Dermis microvascular lymphatic vessel endothelial cell (primary cell): ENCODE measurements at regions not wholly inside any gene's neighbourhood (a gene's known extent, or its start where the extent isn't known, plus 50 kb on each side); places are given as distances from the start of the nearest gene placed in this dataset.
"Not testable (repeated sequence)": the region's sequence is repeated elsewhere in the genome, so short reads cannot be mapped to it uniquely, and the experiment has no call there.

ENCODE experiments used
- DNase-seq, 2 donors: peaks; one replicate each; pipeline versions ENCODE4 v3.0.0 to v3.0.0-alpha.2; 2010; ENCODE audit warnings: low read depth in 2 of 2

DNA sequence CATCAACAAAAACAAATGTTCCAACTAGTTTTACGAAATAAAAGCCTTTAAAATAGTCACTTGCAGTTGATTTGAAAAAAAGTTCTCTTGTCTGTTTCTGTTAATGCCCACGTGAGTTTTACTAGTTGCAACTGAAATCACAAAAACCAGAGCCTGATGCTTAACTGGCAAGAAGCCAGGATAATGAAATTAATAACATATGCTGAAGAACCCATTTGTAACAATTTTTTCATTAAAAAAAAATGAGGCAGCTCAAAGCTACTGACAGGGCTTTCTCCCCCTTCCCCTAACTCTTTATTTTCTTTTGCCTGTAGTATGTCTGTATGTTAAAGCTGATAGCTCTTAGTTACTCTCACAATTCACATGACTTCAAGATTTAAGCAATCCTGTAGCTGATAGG, 132.7 kb upstream of the EYA4 start:
- no peak for DNase-seq

DNA sequence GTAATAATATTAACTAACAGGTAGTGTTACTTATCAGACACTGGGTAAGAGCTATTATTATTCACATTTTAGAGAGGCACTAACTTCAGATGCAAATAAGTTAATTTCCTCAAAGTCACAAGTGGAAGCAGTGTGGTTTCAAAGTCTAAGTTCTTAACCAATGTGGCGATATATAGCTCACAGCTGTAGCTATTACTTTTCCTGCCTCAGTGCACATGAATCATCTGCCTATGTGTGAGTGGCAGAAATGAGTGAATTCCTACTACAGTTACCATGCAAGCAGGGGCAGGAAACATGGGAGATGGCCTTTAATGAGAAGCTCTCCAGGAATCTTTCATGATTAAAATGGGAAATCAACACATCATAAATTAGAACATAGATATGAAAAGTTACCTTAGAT, 126.2 kb upstream of the EYA4 start:
- DNase-seq = no peak

DNA sequence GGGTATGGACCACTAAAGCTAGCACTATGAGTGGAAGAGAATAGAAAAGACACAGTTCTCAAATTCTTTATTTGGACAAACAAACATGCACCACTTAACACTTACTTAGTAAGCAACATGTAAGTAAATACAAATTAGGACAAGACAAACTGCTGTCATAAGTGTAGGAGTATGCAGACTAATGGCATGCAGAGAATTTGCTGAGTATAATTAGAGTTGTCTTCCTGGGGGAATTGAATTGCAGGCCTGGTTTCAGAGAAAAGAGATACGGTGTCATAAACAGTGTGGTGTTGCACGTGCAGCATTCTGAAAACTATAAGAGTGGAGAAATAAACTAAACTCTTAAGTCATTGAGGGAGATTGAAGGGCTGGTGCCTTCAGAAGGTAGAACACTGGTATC, 125.2 kb upstream of the EYA4 start:
- DNase-seq = no peak

DNA sequence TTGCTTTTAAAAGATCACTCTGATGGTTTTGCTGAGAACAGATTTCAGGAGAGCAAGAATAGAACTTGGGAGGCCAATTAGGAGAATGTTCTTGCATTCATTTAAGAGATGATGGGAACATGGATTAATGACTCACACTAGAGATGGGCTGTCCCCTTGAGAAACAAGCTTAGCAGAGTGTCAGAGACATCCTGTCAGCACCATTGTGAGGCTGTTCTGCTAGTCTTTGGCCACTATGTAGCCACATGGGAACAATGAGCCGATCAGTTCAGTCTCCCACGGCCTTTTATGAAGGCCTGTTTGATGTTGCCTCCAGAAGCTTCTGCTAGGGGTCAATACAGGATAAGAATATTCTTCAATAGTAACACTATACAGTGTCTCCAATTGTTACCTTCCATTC, 113.0 kb upstream of the EYA4 start:
- no peak for DNase-seq

DNA sequence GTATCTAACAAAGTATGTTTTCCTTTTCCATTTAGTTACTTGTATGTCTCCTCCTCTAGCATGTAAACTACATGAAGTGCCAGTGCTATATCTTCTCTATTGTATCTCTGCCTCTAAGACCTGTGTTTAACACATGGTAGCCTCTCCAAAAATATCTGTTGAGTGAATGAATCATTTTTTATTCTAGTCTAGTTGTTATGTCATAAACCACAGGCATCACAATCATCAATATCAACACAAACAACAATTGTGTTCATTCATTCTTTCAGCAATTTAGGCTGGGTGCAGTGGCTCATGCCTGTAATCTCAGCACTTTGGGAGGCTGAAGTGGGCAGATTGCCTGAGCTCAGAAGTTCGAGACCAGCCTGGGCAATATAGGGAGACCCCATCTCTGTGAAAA, 111.6 kb upstream of the EYA4 start:
- no peak for DNase-seq

DNA sequence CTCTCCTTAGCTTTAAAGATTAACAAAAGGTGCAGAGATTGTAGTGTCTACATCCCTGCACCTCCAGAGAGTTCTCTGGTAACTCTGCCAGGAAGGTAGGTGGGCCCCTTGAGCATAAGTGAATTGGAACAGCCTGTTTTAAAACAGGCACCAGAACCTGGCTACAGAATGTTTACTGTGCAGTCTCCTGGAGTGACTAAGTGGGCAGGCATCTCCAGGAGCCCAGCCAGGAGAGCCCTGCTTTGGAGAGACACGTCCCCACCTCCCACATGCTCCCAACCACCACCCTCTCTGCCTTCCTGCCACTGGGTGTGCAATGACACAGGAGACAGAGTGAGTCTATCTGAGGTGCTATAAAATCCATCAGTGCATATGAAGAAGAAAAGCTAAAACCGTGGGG, 110.3 kb upstream of the EYA4 start:
- no peak for DNase-seq

DNA sequence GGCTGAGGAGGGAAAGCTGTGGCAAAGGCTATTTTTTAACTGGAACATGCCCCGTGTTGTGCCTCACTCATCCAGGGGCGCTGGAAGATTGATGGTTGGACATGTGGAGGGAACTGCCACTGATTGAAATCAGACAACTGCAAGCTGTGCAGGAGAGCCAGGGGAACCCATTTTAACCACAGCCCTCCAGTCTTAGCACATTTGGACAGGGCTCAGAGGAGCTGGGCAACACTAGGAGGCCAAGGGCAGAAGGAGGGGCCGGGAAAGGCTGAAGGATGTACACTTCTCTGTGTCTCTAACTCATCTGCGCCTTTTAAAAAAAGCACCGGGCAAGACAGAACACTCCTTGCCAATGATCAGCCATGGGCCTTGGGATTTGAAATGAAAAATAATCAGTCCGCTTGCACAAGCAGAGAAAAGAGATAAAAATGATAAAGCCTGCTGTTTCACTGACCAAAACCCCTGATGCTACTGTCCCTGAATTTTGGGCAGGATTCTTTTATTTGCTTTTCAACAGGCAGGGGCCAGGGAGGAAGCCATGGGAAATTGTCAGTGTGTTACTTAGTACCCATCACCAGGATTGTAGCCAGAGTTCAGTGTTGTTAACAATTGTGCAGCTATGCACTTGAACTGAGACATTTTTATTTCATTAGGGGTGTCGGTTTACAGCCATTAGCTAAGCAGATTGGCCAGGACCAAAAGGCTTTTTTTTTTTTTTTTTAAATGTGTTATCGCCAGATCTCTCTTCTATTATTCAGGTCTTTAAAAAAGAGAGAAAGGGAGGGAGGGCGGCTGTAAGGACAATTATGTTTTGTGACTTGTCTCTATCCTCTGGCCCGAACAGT, 109.3 kb upstream of the EYA4 start:
- no peak for DNase-seq

DNA sequence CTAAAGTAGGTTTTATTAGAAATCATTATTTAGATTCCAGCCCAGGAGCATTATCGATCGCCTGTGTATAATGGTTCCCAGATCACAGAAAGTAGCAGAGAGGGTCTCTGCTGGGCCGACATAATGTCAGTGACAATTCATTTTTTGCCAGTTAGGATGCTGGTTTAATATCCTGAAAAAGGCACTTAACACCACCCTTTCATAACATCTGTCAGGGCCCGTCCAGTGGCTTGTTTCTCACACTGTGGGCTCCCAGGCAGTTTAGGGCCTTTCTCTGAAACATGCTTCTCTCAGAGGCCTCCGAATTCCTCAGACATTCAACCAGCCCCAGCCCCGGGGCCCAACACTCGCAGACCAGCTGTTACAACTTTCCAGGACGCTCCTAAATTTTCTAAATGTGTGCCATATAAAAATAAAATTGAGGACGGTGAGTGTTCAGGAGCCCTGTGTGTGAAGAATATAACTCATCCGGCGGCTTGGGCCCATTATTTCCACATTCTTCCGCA, 108.6 kb upstream of the EYA4 start:
- DNase-seq = no peak

DNA sequence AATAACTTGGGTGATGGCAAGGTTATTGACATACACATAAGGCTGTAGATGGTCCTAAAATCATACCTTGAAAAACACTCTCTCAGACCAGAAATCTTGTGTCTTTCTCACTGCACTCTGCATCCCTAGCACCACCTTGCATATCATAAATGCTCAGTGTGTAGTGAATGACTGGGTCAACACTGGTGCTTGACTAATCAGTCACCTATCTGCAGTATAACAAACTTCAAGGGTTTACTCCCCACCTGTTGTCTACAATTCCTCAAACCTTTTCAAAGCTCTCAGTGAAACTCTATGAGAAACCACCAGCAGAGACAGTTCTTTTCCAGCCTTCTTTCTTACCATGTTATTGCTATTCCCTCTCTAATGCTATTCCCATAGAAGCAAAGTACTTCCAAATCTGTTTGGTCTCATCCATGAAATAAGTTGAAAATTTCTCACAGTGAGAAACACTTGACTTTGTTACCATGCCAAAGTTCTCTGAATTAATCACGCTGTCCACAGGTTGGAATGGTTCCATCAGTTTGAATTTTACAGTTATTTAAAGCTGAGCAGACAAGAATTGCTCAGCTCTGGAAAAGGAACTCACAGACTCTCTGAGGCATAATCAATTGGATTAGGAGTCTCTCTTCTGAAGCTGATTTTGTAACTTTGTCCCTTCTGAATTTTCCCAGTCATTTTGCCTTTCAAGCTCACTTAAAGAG, 104.8 kb upstream of the EYA4 start:
- DNase-seq = no peak

DNA sequence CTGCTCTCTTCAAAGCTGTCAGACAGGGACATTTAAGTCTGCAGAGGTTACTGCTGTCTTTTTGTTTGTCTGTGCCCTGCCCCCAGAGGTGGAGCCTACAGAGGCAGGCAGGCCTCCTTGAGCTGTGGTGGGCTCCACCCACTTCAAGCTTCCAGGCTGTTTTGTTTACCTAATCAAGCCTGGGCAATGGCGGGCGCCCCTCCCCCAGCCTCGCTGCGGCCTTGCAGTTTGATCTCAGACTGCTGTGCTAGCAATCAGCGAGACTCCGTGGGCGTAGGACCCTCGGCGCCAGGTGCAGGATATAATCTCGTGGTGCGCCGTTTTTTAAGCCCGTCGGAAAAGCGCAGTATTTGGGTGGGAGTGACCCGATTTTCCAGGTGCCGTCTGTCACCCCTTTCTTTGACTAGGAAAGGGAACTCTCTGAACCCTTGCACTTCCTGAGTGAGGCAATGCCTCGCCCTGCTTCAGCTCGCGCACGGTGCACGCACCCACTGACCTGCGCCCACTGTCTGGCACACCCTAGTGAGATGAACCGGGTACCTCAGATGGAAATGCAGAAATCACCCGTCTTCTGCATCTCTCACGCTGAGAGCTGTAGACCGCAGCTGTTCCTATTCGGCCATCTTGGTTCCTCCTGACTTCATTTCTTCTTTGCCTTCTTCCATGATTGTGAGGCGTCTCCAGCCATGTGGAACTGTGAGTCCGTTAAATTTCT, 93.5 kb upstream of the EYA4 start:
- not testable (repeated sequence) for DNase-seq

DNA sequence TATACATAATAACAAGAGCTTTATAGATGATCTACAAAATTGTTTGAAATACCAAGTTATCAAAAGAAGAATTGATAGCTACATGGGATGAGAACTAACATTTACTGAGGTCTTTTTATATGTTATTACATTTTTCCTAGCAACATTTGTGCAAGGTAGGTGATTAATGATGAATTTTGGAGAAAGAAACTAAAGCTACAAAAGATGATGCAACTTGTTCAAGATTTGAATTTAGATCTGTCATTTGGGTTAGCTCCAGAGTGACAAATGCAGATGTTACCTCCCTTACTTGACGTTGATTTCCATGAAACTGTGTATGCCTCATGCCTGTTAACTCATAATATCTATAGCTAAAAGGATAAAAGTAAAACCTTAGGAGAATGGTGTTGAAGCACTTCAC, 84.5 kb upstream of the EYA4 start:
- DNase-seq = no peak

DNA sequence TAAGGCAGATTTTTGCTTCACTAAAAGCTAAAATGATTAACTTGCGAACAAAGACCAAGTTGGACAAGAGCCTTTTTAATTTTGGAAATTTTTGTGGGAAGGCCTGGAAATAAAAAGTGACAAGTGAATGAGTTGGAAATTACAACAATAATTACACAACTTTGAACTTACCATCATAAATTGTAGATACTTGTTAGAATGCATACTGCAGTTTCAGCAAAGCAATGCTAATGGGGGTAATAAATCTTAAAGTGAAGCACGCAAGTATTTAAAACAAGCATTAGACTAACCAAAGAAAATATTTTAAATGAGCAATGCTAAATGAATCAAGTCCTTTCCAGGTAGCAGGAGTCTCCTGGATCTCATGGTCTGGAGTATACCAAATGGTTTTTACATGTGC, 83.2 kb upstream of the EYA4 start:
- no peak for DNase-seq

DNA sequence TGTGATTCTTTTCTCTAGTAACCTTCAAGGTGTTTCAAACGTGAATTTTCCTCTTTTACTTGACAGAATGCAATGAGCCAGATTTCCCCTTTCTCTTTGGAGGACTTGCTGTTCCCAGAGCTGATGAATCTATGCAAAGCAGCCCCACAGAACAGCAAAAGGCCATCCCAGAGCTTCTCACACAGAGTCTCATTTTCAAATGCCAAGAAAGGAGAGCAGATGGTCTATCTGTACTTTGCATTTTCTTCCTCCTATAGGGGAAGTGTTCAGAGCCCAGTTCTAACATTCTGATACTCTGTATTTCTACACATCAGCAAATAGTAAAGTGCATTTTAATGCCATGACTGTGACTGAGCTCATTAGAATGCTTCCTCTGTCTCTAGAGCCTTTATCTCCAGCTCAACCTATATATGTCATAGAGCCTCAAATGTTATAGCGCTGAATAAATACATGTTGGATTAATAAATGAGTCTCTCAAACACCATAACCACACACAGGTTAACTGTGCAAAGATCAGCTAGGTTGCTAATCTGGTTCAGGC, 81.8 kb upstream of the EYA4 start:
- no peak for DNase-seq

DNA sequence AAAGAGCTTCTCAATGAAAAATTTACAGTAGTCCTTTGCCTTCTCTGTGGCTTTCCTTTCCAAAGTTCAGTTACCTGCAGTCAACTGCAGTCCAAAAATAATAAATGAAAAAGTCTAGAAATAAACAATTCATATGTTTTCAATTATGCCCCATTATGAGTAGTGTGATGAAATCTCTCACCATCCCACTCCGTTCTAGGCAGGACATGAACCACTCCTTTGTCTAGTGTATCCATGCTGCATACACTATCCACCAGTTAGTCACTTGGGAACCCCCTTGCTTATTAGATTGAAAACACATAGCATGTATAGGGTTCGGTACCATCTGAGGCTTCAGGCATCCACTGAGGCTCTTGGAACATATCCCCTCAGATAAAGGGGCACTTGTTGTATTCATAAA, 80.6 kb upstream of the EYA4 start:
- no peak for DNase-seq

DNA sequence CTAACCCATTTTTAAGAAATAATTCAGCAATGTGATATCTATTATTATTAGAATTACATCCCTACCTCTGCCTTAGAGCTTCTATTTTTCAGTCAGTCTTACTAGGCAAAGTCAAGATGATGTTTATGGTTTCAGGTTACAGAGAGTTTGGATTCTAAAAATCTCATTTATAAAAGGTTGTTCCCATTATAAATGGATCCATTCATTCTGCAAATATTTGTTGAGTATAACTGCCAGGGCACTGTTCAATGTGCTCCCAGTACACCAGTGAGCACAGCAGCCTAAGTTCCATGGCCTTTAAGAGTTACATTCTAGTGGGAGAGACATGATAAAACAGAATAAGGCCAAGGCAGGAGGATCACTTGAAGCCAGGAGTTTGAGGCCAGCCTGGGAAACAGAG, 75.9 kb upstream of the EYA4 start:
- DNase-seq = no peak

DNA sequence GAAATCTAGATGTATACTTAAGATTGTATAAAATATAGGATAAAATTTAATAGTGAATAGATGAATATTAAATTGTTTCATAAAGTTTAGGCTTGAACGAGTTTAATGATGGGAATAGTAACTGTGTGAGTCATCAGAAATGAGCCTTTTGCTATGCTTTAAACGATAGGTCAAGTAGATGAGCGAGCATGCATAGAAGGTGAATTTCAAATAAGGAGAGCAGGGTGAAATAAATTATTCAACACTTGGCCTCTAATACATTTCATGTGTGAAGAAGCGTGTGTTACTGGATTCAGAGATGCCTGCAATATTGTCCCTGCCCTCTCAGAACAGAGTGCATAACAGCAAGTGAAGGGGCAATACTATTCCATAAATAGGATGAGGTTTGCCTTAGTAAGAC, 74.4 kb upstream of the EYA4 start:
- no peak for DNase-seq

DNA sequence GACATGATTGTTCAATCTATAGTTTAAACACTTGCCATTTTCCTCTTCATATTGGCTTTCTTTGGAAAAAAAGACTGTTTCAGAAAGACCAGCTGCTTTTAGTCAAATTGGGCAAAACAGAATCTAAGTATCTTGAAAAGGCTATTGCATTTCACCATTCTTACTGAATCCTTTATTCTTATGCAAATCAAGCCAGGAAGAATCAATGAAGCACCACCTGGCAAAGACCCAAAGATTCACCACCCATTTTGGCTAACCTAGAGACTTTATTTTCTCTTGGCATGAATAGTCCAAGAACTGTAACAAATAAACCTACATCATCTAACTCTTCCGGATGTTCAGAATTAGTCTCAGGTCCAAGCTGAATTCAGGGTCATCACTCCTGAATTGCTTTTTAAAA, 71.3 kb upstream of the EYA4 start:
- DNase-seq = no peak

DNA sequence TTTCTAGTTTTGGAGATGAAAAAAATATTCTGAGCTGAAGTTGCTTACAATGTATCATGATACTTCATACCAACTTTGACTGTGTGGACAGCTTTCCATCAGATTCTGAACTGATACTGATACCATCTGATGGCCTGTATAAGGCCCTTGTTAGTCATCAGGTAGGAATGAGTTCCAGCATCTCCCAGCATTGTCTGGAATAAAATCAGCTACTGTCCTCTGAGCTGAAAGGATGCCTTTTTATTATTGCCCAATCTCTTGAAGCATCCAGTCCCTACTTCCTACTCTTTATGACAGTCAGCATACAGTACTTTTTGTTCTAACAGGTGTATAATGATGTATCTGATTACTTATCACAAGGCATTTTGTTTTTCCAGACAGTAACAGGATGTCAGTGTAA, 70.6 kb upstream of the EYA4 start:
- no peak for DNase-seq

DNA sequence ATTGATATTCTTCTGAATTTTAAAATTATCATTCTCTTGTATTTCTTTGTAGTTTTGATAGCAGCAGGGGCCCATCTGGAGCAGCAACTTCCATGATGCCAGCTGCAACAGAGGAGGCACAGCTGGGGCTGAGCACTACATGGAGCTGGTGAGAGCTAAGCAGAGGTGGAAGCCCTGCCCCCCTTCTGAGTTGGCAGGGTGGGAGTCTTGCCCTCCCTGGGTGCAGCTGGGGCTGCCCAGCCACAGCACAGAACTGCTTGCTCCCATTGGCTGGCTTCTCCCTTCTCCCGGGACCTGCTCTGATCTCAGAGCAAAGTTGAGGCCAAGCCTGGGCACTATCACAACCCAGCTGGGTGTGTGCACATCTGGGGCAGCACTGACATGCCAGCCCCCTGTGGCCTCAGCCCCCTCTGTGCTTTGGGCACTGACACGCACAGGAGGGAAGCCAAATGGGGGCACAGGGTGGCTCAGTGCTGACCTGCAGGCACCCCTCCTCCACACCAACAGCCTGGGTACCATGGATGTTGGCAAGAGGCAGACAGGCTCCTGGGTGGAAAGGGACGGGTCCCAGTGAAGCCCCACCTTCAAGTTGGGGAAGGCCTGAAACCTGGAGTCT, 69.1 kb upstream of the EYA4 start:
- DNase-seq = no peak

DNA sequence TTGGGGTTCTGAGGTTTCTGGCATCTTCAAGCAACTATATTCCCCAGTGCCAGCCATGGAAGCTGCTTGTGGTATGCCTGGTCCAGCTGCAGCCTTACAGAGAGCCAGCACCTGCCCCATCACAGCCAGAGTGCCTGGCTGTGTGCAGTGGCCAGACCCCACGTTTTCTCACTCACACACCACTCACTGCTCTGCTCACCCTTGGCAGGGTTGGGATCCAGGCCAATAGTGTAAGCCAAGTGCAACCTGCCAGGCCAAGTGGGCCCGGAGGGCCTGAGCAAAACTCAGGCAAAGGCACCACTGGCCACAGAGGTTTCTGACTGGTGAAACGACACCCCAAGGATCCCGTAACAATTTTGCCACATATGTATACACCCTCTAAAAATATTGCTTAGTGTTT, 67.9 kb upstream of the EYA4 start:
- DNase-seq = no peak

DNA sequence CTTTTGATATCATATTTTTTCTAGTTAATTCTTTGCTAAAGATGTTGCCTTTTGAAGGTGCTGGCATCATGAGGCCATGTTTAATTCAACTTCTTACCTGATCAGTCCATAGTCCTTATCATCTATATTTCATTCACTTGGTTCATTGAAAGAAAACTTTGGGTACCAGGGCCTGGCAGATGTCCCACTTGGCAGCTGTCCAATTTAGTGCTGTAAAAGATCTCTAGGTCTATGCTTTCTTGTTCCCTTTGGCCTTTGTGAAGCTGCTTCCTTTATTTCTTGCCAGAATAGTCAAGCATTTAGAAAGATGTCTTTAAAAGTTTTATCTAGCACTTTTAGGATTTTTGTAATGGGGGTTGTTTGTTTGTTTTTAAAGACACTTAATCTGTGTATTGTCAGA, 61.7 kb upstream of the EYA4 start:
- no peak for DNase-seq

DNA sequence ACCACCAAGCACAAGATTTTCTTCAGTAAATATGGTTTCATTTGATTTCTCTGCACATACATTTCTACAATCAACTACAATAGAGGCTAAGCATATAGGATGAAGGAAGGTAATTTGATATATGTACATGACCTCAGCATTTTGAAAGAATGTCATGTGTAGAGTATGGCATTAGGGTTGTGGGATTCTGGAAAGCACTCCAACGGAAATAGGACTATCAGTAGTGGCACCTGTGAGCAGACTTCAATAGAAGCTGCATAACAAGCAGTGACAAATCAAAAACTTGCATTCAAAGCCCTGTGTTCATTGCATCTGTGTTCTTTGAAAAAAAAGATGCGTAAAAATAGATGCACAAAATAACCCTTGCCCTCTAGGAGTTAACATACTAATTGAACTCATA, 57.5 kb upstream of the EYA4 start:
- DNase-seq = no peak
